Brain pericyte (primary cell): ENCODE measurements at regions not wholly inside any gene's neighbourhood (a gene's known extent, or its start where the extent isn't known, plus 50 kb on each side); places are given as distances from the start of the nearest gene placed in this dataset.

Source experiments
- DNase-seq: peaks from one replicate; pipeline ENCODE4 v3.0.0-alpha.2; 2012; ENCODE audit warnings: low read depth, low spot score

DNA sequence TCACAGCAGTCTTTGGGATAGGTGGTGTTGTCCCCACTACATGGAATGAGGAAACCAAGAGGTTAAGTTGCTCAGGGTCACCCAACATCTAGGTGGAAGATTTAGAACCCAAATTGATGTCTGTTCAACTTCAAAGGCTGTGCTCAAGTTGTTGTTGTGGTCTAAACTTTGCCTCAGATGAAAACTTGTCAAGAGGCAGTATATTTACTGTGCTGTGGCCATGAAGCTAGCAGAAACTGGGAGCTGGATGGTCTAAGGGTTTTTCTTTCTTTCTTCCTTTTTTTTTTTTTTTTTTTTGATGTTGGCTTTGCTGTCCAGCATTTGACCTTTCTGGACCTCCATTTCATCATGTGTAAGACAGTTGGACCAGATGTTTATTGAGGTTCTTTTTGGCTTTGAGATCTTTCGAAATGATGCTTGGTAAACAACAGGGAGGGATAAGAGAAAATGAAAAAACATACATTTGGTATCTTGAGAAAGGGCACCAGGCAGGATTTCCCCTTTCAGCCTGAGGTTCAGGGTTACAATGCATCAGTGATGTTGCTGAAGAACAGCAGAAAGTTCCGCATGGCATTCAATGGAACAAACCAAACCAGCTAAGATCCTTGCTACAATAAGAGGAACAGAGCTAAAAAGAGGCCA, 166.2 kb upstream of the RPS6KA3 start:
- no peak for DNase-seq

DNA sequence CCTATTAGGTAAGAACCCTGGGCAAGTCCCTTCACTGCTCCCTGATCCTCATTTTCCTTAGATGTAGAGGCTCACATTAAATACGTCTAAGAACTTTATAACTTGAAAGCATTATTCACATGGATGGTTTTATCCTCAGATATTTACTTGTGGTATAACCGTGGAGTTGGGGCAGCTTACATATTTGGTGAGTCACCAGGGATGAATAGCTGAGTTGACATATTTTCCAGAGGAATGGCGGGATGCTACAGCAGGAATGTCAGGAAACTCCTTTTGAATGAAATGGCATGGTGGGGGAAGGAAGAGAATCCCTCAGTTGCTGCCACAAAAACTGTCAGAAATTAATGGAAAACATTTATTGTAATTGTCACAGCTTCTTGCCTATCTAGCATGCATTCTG, 165.3 kb upstream of the RPS6KA3 start:
- no peak for DNase-seq

DNA sequence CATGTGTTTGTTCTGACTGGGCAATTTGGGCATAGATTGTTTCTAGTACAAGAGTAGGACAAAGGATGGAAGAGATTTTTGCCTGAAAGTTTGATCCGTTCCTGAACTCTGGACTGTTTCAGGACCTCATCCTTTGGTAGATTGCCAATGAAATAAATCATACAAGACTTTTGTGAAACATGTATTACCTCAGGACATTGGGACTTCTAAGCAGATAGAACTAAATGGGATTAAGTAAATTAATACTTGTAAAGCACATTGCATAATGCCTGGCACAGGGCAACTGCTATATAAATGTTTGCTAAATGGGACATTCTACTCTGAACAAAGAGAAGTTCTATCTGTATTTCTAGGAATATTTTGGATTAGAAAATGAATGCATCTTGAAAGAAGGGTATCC, 164.8 kb upstream of the RPS6KA3 start:
- DNase-seq, result no peak

DNA sequence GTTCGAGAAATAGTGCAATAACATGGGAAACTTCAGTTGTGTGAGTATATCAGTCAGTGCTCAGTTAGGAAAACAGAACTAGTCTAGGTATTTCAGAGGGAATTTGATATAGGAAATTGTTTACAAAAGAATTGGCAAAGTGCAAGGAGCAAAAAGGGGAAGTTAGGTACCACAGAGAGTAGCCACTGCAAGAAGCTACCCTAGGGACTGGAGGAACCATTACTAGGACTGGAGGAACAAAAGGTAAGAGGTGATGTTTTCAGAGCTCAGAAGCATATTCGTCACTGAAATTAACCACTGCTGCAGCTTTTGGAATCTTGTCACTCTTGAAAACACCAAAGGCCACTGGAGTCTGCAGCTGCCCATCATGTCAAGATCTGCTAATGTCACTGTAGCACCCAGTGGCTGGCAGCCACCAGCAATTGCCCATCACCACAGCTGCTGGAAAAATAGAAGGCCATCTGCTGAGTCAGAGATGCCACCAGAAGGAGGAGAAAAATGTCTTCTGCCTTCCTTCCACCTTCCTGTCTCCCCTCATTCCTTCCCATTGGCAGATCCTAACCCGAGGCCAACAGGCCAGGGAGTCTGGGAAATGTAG, 160.6 kb upstream of the RPS6KA3 start:
- DNase-seq, result no peak

DNA sequence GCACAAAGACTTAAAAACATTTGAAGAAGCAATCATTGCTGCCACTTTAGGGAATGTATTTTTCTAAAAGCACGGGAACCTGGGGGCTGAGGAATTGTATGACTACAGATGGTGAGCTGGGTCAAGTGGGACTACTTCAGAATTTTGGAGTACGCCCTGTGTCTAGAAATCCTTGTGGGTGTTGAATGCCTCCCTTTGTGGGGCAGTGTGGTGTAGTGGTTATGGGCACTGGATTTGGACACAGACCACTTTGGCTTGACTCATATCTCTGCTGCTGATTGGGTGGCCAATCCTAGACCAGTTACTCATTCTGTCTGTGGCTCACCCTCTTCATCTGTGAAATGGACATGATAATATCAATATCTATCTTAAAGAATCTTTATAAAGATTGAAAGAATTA, 155.0 kb upstream of the RPS6KA3 start:
- DNase-seq, result no peak

DNA sequence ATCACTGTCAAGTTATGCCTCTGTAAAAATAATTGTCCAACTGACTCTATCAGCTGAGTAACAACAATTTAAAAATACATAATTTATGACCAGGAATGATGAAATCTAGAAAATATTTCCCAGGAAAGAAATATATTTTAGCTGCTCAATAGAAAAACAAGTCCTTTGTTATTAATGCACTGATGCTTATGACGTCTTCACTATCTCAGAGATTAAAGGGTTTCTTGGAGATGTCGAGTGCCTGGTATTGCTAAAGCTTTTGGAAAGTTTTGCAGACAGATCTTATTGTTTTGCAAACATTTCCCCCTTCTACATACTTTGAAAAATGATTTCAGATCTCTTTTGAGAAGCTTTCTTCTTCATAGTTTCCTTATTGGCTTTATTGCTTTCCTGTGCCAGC, 154.6 kb upstream of the RPS6KA3 start:
- DNase-seq, result no peak

DNA sequence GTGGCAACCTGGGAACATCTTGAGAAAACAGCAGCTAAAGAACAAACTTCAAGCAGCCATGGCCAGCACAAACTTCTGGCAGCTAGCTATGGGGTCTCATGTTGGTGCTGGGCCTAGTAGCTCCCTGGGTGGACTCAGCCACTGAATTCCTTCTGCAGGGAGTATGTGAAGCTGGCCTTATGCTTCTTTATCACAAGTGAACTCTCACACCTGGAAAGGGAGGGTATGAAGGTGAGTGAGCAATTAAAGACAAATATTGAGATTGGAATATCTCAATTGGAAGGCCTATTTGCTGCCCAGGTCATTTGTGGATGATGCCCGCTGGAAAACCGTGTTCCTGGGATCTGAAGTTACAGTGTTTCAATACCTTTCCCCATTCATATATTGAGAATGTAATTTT, 153.3 kb upstream of the RPS6KA3 start:
- no peak for DNase-seq

DNA sequence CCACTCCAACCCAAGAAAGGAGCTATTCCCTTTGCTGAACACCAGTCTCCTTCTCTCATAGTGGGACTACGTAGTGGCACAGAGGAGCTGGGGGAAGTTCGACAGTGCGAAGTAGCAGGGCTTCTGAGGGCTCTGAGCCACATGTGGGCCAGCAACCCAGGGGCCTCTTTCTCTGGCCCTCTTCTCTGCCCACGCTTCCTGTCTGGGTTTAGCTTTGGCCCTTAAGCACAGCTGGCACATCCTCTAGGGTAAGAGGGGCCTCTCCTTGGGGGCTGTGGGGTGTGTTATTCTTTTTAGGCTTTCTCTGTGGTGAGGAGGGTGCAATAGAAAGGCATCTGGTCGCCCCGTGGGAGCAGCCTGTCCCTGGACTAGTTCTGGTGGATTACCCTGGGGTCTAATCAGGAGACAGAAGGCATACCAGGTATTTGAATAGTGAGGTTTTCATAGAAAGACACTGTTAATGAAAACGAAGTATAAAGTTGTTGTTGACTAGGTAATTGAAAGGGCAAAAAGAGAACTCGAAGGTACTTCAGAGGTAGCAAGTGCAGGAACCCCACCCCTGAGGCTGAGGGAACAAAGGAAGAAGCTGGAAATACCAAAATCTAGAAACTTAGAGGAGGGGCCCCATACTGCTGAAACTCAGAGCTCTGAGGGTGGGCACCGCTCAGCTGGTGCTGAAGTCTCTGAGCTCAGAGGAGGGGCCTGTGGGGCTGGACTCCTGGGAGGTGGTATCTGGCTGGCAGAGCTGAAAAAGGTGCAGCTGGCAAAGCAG, 151.9 kb upstream of the RPS6KA3 start:
- no peak for DNase-seq

DNA sequence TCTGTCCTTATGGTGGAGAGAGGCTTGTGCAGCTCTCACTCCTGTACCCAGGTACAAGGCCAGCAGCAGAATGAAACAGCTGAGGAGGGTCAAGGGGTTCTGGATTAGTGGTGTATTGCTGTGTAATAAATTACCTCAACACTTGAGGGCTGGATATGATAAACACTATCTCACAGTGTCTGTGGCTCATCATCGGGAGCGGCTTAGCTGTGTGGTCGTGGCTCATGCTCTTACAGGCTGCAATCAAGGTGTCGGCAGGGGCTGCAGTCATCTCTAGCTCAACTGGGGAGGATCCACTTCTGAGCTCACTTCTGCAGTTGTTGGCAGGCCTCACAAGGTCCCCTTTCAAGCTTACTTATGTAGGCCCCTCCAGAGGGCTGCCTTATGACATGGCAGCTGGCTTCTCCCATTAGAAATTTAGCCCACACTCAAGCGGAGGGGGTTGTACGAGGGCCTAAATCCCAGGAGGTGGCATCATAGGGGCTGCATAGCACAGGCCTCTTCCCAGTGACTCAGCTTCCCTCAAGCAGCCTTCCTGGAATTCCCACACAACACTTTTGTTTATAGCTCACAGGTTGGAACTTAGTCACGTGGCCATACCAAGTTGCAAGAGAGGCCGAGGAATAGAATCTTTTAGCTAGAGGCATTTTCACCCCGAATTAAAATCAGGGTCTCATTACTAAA, 148.2 kb upstream of the RPS6KA3 start:
- no peak for DNase-seq

DNA sequence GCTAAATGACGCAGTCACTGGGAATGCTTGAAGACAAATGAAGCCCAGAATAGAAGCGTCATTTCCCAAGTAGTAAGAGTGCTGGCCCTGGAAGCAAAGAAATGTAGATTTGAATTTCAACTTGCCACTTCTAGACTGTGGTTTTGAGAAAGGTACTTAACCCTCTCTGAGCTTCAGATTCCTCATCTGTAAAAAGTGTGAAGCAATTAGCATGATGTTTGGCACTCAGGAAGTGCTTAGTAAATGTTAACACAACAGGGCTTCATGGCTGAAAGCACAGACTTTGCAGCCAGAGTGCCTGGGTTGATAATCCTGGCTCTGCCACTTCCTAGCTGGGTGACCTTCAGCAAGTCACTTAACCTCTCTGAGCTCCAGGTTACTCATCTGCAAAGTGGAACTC, 147.4 kb upstream of the RPS6KA3 start:
- no peak for DNase-seq

DNA sequence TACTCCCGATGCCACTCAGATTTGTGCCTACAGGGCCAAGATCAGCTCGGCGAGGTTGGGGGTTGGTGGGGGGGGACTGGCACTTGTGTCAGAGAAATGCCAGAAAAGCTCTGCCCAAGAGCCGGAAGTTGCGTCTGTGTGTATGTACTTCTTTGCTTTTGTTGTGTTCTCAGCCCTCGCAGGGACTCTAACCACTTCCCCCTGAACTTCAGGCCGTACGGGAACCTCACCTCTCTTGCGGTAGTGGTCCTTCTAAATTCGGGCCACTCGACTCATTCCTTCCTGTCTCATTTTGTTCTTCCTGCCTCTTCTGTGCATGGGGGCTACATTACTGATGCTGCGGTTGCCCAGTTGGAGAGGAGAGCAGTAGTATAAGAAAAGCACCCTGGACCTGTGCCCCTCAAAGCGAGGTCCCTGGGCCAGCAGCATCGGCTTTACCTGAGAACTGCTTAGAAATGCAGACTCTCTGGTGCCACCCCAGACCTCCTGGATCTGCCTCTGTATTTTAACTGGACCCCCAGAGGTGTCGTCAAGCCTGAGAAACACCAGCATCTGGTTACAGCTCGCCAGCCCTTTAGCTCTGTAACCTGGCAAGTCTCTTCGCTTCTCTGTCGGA, 146.3 kb upstream of the RPS6KA3 start:
- DNase-seq, result no peak

DNA sequence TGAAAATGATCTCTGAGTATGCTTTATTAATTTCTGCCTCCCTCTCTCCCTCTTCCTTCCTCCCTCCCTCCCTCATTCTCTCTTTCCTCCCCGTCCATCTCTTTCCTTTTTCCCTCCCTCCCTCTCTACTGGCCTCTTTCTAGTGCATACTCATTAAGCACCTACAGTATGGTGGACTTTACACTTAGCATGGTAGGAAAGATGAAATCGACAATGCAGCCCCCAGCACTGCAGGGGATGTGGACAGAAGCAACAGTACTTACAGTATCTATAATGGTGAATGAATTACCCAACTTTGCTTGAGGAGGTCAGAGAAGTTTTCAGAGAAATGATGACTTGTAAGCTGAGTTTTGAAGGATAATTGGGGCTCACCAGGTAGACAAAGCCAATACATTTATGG, 143.8 kb upstream of the RPS6KA3 start:
- no peak for DNase-seq

DNA sequence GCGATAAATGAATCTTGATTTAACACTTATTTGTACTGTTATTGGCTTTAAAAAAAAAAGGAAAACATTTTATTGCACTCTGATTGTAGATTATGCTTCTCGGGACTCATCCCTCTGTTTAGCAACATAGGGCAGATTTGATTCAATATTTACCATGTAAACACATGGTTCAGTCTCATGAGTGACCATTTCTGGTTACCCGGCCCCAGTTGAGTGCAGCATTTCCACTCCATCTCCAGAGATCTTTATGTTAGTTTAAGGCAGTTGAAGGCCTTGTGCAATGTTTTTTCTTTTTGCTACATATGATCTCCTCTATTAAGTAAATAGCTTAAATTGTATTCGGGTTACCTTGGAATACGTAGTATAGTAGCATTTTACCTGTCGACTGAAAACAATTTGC, 143.3 kb upstream of the RPS6KA3 start:
- no peak for DNase-seq

DNA sequence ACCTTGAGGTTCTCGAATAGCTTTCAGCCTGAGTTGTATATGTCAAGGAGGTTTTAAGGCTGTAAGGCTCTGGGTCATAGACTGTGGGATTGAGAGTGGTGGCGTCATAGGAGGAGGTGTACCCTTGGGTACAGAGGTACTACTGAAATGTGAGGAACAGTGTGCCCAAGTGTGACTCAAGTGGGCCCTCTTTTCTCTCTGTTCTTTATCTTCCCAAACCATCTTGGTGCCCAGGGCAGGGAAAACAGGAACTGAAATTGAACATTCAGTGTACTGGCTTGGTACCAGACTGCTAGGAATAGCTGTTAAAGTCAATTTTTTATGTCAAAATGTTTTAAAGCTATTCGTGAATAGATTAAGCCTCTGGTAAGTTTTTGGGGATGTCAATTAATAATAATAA, 136.2 kb upstream of the RPS6KA3 start:
- DNase-seq, result no peak

DNA sequence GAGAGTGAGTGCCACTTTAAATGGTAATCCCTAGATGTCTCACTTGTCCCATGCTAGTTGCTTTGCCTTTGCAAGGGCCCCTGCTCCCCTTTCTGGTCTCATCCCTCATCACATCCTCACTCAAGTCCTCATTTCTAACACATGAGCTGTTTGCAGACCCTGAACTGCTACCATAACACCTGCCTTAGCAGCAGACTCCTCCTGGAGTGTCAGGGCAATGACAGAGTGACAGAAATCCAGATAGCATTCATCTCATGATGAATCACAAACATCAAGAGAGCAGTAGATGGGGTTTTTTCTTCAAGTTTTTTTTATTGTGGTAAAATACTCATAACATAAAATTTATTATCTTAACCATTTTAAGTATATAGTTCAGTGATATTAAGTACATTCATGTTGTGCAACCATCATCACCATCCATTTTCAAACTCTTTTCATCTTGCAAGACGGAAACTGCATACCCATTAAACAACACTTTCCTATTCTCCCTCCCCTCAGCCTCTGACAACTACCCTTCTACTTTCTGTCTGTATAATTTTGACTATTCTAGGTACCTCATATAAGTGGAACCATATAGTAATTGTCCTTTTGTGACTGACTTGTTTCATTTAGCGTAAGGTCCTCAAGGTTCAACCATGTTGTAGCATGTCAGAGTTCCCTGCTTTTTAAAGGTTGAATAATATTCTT, 133.2 kb upstream of the RPS6KA3 start:
- no peak for DNase-seq

DNA sequence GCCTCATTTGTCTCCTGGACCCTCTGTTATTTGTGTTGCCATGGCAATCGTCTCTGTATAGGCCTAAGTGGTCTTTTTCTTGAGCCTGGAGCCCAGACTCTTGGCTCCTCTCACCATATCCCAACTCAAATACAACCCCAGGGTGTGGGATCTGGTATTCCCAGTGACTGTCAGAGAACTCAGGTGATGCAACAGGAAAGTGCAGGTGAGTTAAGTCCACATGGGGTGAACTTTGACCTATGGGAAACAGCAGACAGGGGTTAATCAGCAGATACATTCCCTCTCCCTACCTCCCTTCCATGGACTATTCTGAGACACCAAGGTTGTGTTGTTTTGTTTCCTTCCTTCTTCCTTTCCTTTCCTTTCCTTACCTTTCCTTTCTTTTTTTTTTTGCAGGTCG, 130.9 kb upstream of the RPS6KA3 start:
- no peak for DNase-seq

DNA sequence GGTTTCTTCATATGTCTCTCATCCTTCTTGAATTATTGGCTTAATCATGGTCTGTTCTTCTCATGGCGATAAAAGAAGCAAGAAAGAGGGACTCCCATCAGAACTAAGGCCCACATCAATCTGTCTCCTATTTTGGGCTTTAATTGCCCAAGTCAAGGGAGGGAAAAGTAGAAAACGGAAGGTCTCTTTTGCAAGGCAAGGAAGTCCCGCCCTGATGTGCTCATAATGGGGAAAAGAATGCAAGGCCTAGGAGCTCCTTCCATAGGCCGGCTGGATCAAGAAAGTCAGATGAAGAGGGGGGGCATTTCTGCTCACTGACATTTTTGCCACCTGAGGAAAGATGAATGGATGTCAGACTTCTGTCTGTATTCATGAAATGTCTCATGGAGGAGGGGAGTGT, 127.7 kb upstream of the RPS6KA3 start:
- no peak for DNase-seq

DNA sequence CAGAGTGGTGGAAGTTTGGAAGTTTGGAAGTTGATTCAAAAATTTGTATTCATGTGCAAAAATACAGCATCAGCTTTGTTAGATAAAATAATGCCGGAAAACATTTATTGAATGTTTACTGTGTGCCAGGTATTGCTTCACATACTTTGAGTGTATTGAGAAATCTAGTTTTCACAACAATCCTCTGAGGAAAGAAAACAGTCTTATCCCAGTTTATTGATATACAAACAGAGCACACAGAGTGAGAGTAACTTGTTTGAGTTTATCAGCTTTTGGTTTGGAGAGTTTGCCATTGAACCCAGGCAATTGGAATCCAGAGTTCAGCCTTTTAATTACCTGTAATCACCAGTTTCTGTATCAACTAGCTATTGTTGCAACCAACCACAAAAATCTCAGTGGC, 127.2 kb upstream of the RPS6KA3 start:
- DNase-seq, result no peak

DNA sequence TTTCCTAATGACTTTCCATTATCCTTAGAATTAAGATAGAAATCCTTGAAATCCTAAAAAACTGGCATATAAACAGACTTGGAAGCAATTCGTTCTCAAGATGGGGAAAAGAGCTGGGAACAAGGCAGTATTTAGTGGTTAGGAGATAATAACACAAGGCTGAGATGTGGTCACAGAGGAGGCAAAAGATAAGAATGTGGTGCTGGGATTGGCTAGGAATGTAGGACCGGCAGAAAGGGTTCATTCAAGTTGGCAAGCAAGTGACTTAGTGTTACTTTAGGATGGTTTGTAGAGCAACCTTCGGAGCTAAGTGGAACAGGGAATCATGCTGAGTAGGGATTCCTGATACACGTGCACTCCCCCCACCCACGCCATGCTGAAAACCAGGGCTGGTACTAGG, 121.9 kb upstream of the RPS6KA3 start:
- no peak for DNase-seq

DNA sequence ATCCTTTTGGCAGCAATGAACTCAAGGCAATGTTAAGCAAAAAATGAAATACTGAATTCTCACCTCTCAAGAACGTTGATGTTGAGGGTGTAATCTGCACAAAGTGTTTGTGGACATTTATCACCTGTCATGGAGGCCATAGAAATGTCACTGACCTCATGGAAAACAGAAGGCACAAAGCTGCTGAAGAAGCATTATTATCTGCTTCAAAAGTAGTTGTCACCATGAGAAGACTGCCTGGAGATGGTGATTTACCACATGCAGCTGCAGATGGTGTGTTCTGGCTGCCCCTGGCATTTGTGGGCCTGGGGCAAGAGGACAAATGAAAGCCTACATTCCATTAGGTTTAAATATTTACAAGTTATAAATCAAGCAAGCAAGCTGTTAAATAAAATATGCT, 116.8 kb upstream of the RPS6KA3 start:
- DNase-seq, result no peak

DNA sequence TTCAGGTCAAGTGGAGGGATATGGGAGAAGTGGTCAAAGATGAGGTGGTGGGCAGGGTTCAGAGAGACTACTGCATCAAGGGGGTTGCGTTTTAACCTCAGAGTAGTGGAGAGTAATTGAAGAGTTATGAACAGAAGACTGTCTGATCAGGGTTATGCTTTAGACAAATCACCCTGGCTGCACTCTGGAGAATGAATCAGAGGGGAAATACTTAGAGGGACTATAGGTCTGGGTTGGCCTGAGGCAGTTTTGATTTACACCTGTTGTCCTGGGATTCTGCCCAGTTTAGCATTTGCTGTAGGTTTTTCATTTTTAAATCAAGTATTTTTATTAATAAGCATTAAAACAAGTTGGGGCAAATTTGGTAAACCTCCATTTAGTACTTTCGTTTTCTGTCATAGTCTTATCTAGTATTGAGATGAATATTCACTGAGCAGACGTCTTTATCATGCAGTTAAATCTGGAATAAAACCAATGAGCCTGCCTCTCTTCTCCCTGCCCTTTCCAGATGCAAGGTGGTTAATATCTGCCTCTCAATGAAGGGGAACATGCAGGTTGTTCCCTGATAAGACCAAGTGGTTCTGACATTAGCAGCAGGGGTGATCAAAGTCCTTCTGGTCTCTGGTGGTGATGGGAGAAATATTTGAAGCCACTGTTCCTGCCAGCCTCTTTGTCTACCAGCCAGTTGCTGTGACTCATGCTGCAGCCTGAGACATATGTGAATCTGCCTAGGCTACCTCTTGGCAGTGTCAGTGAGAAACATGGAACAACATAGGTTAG, 116.0 kb upstream of the RPS6KA3 start:
- DNase-seq, result no peak
